SIG-M5 treated with dmso at 0.1 percent for 504 hours (cell line): ENCODE measurements at regions not wholly inside any gene's neighbourhood (a gene's known extent, or its start where the extent isn't known, plus 50 kb on each side); places are given as distances from the start of the nearest gene placed in this dataset.
A peak's percentile ranks its signal among the peaks of the same experiment; 100 is the strongest.

Experiments
- DNase-seq: peaks from one replicate; lab custom pipeline; 2025; ENCODE audit not compliant: unreplicated experiment; lab: John Stamatoyannopoulos, UW

GRCh38 chr2:19723021-19723420 is 178.8 kb downstream of the TTC32 start:
- DNase-seq, result no peak

- no peak for DNase-seq
Measured at GRCh38 chr2:19722531-19722971, 179.2 kb downstream of the TTC32 start.

GRCh38 chr2:19720306-19720705 is 181.5 kb downstream of the TTC32 start:
- DNase-seq, result no peak

- DNase-seq, result no peak
Measured at GRCh38 chr2:19719540-19719939, 182.2 kb downstream of the TTC32 start.

- DNase-seq, result no peak
Measured at GRCh38 chr2:19717446-19717845, 184.3 kb downstream of the TTC32 start.

GRCh38 chr2:19714926-19715325 is 186.9 kb downstream of the TTC32 start:
- DNase-seq, result no peak

GRCh38 chr2:19712850-19713249 is 188.9 kb downstream of the TTC32 start:
- DNase-seq, result no peak

GRCh38 chr2:19711470-19712372 is 190.1 kb downstream of the TTC32 start:
- DNase-seq, result peak; percentile 47

- no peak for DNase-seq
Measured at GRCh38 chr2:19710230-19710629, 191.6 kb downstream of the TTC32 start.

GRCh38 chr2:19709553-19709952 is 192.2 kb downstream of the TTC32 start:
- no peak for DNase-seq

GRCh38 chr2:19708776-19709175 is 193.0 kb downstream of the TTC32 start:
- DNase-seq, result no peak

GRCh38 chr2:19706332-19706731 is 195.5 kb downstream of the TTC32 start:
- no peak for DNase-seq

GRCh38 chr2:19702267-19702666 is 199.5 kb downstream of the TTC32 start:
- no peak for DNase-seq

GRCh38 chr2:19700861-19701585 is 200.8 kb downstream of the TTC32 start:
- no peak for DNase-seq

- DNase-seq, result no peak
Measured at GRCh38 chr2:19697131-19697530, 204.7 kb downstream of the TTC32 start.

- no peak for DNase-seq
Measured at GRCh38 chr2:19695706-19696105, 206.1 kb downstream of the TTC32 start.

GRCh38 chr2:19691892-19692291 is 209.9 kb downstream of the TTC32 start:
- no peak for DNase-seq

GRCh38 chr2:19690429-19690828 is 211.4 kb downstream of the TTC32 start:
- no peak for DNase-seq

GRCh38 chr2:19689646-19690168 is 212.1 kb downstream of the TTC32 start:
- no peak for DNase-seq

- DNase-seq, result no peak
Measured at GRCh38 chr2:19688059-19688458, 213.7 kb downstream of the TTC32 start.

- no peak for DNase-seq
Measured at GRCh38 chr2:19687017-19687659, 214.6 kb downstream of the TTC32 start.
